ENCODE measurements at regions not wholly inside any gene's neighbourhood (a gene's known extent, or its start where the extent isn't known, plus 50 kb on each side); places are given as distances from the start of the nearest gene placed in this dataset.

DNA sequence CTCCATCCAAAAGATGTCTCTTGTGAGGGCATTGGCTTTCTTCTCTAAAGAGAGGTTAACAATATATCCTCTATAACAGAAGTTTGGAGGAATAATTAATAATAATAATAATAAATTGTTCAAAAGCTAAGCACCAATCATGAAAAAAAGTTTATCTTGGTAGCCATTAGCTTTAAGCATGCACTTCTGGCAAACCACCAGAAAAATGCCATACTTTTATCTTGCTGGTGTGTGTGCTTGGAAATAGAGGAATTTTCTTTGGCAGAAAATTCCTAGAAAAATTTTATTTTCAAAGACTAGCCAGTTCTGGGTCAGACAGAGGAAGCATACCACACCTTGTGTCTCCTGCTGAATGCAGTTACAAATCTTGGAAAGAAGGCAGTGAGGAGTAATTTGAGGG lies 52.5 kb upstream of the NPY start:
- no peak for TF ChIP-seq POLR2A (IDR thresholded peaks at IDR 0.05)
- TF ChIP-seq POLR2AphosphoS5 (IDR thresholded peaks at IDR 0.05), result no peak
- TF ChIP-seq, protein P1, sequence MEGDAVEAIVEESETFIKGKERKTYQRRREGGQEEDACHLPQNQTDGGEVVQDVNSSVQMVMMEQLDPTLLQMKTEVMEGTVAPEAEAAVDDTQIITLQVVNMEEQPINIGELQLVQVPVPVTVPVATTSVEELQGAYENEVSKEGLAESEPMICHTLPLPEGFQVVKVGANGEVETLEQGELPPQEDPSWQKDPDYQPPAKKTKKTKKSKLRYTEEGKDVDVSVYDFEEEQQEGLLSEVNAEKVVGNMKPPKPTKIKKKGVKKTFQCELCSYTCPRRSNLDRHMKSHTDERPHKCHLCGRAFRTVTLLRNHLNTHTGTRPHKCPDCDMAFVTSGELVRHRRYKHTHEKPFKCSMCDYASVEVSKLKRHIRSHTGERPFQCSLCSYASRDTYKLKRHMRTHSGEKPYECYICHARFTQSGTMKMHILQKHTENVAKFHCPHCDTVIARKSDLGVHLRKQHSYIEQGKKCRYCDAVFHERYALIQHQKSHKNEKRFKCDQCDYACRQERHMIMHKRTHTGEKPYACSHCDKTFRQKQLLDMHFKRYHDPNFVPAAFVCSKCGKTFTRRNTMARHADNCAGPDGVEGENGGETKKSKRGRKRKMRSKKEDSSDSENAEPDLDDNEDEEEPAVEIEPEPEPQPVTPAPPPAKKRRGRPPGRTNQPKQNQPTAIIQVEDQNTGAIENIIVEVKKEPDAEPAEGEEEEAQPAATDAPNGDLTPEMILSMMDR (IDR thresholded peaks at IDR 0.05), result no peak
- no peak for TF ChIP-seq EP300 (IDR thresholded peaks at IDR 0.05)
